WTC11 (cell line): ENCODE measurements at regions not wholly inside any gene's neighbourhood (a gene's known extent, or its start where the extent isn't known, plus 50 kb on each side); places are given as distances from the start of the nearest gene placed in this dataset.

Experiments
- CTCF ChIP-seq: fragments of 200-600 bp; IDR thresholded peaks from 2 replicates; pipeline ENCODE4 v1.8.0; 2022; ENCODE audit warnings: antibody characterized with exemption
- FOXJ3 ChIP-seq: sonication (generic); formaldehyde crosslinking; IDR thresholded peaks from 2 replicates; pipeline ENCODE4 v1.9.0; 2021; ENCODE audit warnings: missing genetic modification reagents, mild to moderate bottlenecking, borderline replicate concordance
- FOXK1 ChIP-seq: sonication (generic); formaldehyde crosslinking; IDR thresholded peaks from 2 replicates; pipeline ENCODE4 v1.8.0; 2022; ENCODE audit warnings: mild to moderate bottlenecking, moderate library complexity, missing genetic modification reagents
- GABPB1 ChIP-seq: sonication (generic); formaldehyde crosslinking; IDR thresholded peaks from 2 replicates; pipeline ENCODE4 v1.8.1; 2023; ENCODE audit warnings: mild to moderate bottlenecking, missing genetic modification reagents
- JUN ChIP-seq: sonication (generic); formaldehyde crosslinking; IDR thresholded peaks from 2 replicates; pipeline ENCODE4 v1.8.0; 2023; ENCODE audit warnings: mild to moderate bottlenecking, missing genetic modification reagents
- NR1H2 ChIP-seq: sonication (generic); formaldehyde crosslinking; IDR thresholded peaks from 2 replicates; pipeline ENCODE4 v1.9.0; 2021; ENCODE audit warnings: mild to moderate bottlenecking, moderate library complexity, missing genetic modification reagents
- RORB ChIP-seq: fragments of 250-450 bp; sonication (Bioruptor Pico); IDR thresholded peaks from 2 replicates; pipeline ENCODE4 v1.9.0; 2021; ENCODE audit warnings: mild to moderate bottlenecking
- TEAD4 ChIP-seq: sonication (generic); formaldehyde crosslinking; IDR thresholded peaks from 2 replicates; pipeline ENCODE4 v1.8.0; 2022; ENCODE audit warnings: mild to moderate bottlenecking, missing genetic modification reagents
- USF2 ChIP-seq: sonication (generic); formaldehyde crosslinking; IDR thresholded peaks from 2 replicates; pipeline ENCODE4 v1.8.1; 2023; ENCODE audit warnings: mild to moderate bottlenecking, missing genetic modification reagents, moderate library complexity
- ZBTB21 ChIP-seq: sonication (generic); formaldehyde crosslinking; IDR thresholded peaks from 2 replicates; pipeline ENCODE4 v1.8.1; 2023; ENCODE audit warnings: mild to moderate bottlenecking, missing genetic modification reagents, borderline replicate concordance
- ZBTB43 ChIP-seq: sonication (generic); formaldehyde crosslinking; IDR thresholded peaks from 2 replicates; pipeline ENCODE4 v1.8.1; 2023; ENCODE audit warnings: mild to moderate bottlenecking, missing genetic modification reagents
- ZNF263 ChIP-seq: sonication (generic); formaldehyde crosslinking; IDR thresholded peaks from 2 replicates; pipeline ENCODE4 v1.8.1; 2022; ENCODE audit warnings: low read depth, mild to moderate bottlenecking, moderate library complexity, missing genetic modification reagents
- TF ChIP-seq, protein P1 (sequence below): sonication (generic); formaldehyde crosslinking; IDR thresholded peaks from 2 replicates; pipeline ENCODE4 v1.8.0; 2022; ENCODE audit warnings: mild to moderate bottlenecking, missing genetic modification reagents
- TF ChIP-seq, protein P2 (sequence below): sonication (generic); formaldehyde crosslinking; IDR thresholded peaks from 2 replicates; pipeline ENCODE4 v1.8.1; 2022; ENCODE audit warnings: low read depth, mild to moderate bottlenecking, moderate library complexity, missing genetic modification reagents, borderline replicate concordance

GRCh38 chr6:4717124-4717523 lies 59.1 kb upstream of the CDYL start:
- no peak for TF ChIP-seq FOXJ3 (CRISPR knock-in tag)
- no peak for TF ChIP-seq RORB (CRISPR knock-in tag)
- TF ChIP-seq CTCF: no peak
- TF ChIP-seq ZNF263 (CRISPR knock-in tag): no peak
- TF ChIP-seq FOXK1 (CRISPR knock-in tag): no peak
- TF ChIP-seq GABPB1: no peak
- TF ChIP-seq, protein P1, sequence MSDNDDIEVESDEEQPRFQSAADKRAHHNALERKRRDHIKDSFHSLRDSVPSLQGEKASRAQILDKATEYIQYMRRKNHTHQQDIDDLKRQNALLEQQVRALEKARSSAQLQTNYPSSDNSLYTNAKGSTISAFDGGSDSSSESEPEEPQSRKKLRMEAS (CRISPR knock-in tag): no peak
- TF ChIP-seq, protein P2, sequence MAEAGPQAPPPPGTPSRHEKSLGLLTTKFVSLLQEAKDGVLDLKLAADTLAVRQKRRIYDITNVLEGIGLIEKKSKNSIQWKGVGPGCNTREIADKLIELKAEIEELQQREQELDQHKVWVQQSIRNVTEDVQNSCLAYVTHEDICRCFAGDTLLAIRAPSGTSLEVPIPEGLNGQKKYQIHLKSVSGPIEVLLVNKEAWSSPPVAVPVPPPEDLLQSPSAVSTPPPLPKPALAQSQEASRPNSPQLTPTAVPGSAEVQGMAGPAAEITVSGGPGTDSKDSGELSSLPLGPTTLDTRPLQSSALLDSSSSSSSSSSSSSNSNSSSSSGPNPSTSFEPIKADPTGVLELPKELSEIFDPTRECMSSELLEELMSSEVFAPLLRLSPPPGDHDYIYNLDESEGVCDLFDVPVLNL: no peak
- no peak for TF ChIP-seq USF2 (CRISPR knock-in tag)
- no peak for TF ChIP-seq JUN (CRISPR knock-in tag)
- TF ChIP-seq TEAD4 (CRISPR knock-in tag): no peak
- TF ChIP-seq ZBTB43: no peak
- TF ChIP-seq ZBTB21: no peak
- TF ChIP-seq NR1H2: no peak
